ENCODE measurements at regions not wholly inside any gene's neighbourhood (a gene's known extent, or its start where the extent isn't known, plus 50 kb on each side); places are given as distances from the start of the nearest gene placed in this dataset.
A peak's percentile ranks its signal among the peaks of the same experiment; 100 is the strongest.

GRCh38 chr2:147097747-147098146 lies 747.1 kb upstream of the ACVR2A start:
- no peak for DNase-seq

- DNase-seq, result no peak
These were observed 748.2 kb upstream of the ACVR2A start for GRCh38 chr2:147096671-147097070.

- DNase-seq, result no peak
These were observed 749.5 kb upstream of the ACVR2A start for GRCh38 chr2:147095376-147095775.

- no peak for DNase-seq
These were observed 750.8 kb upstream of the ACVR2A start for GRCh38 chr2:147094077-147094476.

GRCh38 chr2:147092266-147092665 lies 752.6 kb upstream of the ACVR2A start:
- no peak for DNase-seq

- no peak for DNase-seq
These were observed 753.4 kb upstream of the ACVR2A start for GRCh38 chr2:147091448-147091847.

GRCh38 chr2:147088871-147089270 lies 756.0 kb upstream of the ACVR2A start:
- no peak for DNase-seq

- DNase-seq, result no peak
These were observed 758.1 kb upstream of the ACVR2A start for GRCh38 chr2:147086715-147087114.

GRCh38 chr2:147083664-147084063 lies 761.2 kb upstream of the ACVR2A start:
- no peak for DNase-seq

- peak; percentile 71 for DNase-seq
These were observed 761.8 kb upstream of the ACVR2A start for GRCh38 chr2:147082850-147083522.

GRCh38 chr2:147081831-147082230 lies 763.0 kb upstream of the ACVR2A start:
- no peak for DNase-seq

GRCh38 chr2:147076634-147077033 lies 768.2 kb upstream of the ACVR2A start:
- DNase-seq, result no peak

GRCh38 chr2:147068071-147068470 lies 776.8 kb upstream of the ACVR2A start:
- no peak for DNase-seq

- DNase-seq, result no peak
These were observed 777.7 kb upstream of the ACVR2A start for GRCh38 chr2:147067136-147067535.

- DNase-seq, result no peak
These were observed 782.8 kb upstream of the ACVR2A start for GRCh38 chr2:147062073-147062472.

GRCh38 chr2:147061269-147061668 lies 783.6 kb upstream of the ACVR2A start:
- no peak for DNase-seq

- no peak for DNase-seq
These were observed 786.8 kb upstream of the ACVR2A start for GRCh38 chr2:147057892-147058490.

- DNase-seq, result no peak
These were observed 793.0 kb upstream of the ACVR2A start for GRCh38 chr2:147051814-147052213.

GRCh38 chr2:147051248-147051647 lies 793.6 kb upstream of the ACVR2A start:
- DNase-seq, result no peak

GRCh38 chr2:147049957-147050356 lies 794.9 kb upstream of the ACVR2A start:
- no peak for DNase-seq

GRCh38 chr2:147046473-147046872 lies 798.4 kb upstream of the ACVR2A start:
- DNase-seq, result no peak

- DNase-seq, result peak; percentile 61
These were observed 799.7 kb upstream of the ACVR2A start for GRCh38 chr2:147045113-147045512.

GRCh38 chr2:147041121-147041494 lies 803.7 kb upstream of the ACVR2A start:
- DNase-seq, result no peak

GRCh38 chr2:147040298-147041120 lies 804.3 kb upstream of the ACVR2A start:
- DNase-seq, result no peak

Measured in OCI-M1 (cell line).